H9 (cell line): ENCODE measurements at regions not wholly inside any gene's neighbourhood (a gene's known extent, or its start where the extent isn't known, plus 50 kb on each side); places are given as distances from the start of the nearest gene placed in this dataset.

Source experiments
- DNase-seq: peaks from one replicate; pipeline ENCODE4 v3.0.0-alpha.2; 2017
- H2AFZ ChIP-seq: one replicate; pipeline ENCODE4 v1.6.1; 2013; ENCODE audit warnings: mild to moderate bottlenecking, low read length, control low read depth, moderate library complexity
- H2AK5ac ChIP-seq: 2 replicates; pipeline ENCODE4 v1.6.1; 2013; ENCODE audit warnings: low read length, control low read depth, mixed read lengths; ENCODE audit not compliant: insufficient read length
- H2BK120ac ChIP-seq: one replicate; pipeline ENCODE4 v1.6.1; 2013; ENCODE audit warnings: low read depth, mild to moderate bottlenecking, low read length, control low read depth, inconsistent platforms; ENCODE audit not compliant: poor library complexity, severe bottlenecking
- H2BK12ac ChIP-seq: 2 replicates; pipeline ENCODE4 v1.6.1; 2013; ENCODE audit warnings: low read length, control low read depth, mixed read lengths, low read depth; ENCODE audit not compliant: insufficient read length
- H2BK15ac ChIP-seq: 2 replicates; pipeline ENCODE4 v1.6.1; 2013; ENCODE audit warnings: low read depth, low read length, control low read depth
- H2BK20ac ChIP-seq: one replicate; pipeline ENCODE4 v1.6.1; 2013; ENCODE audit warnings: low read depth, mild to moderate bottlenecking, low read length, control low read depth, inconsistent platforms; ENCODE audit not compliant: poor library complexity, severe bottlenecking
- H2BK5ac ChIP-seq: 2 replicates; pipeline ENCODE4 v1.6.1; 2013; ENCODE audit warnings: low read length, control low read depth, mixed read lengths; ENCODE audit not compliant: insufficient read length
- H3K14ac ChIP-seq: 2 replicates; pipeline ENCODE4 v1.6.1; 2013; ENCODE audit warnings: low read length, control low read depth; ENCODE audit not compliant: insufficient read depth
- H3K18ac ChIP-seq: 2 replicates; pipeline ENCODE4 v1.6.1; 2013; ENCODE audit warnings: low read depth, mild to moderate bottlenecking, mixed read lengths, low read length, control low read depth; ENCODE audit not compliant: insufficient read length
- H3K23ac ChIP-seq: 2 replicates; pipeline ENCODE4 v1.6.1; 2013; ENCODE audit warnings: low read length, control low read depth, mixed read lengths, low read depth; ENCODE audit not compliant: insufficient read length
- H3K23me2 ChIP-seq: 2 replicates; pipeline ENCODE4 v1.6.1; 2013; ENCODE audit warnings: low read depth, mild to moderate bottlenecking, mixed read lengths, low read length, control low read depth; ENCODE audit not compliant: insufficient read length, poor library complexity, severe bottlenecking
- H3K27ac ChIP-seq: 2 replicates; pipeline ENCODE4 v1.5.1; 2013; ENCODE audit warnings: low read length, control low read depth, mixed read lengths, low read depth; ENCODE audit not compliant: insufficient read length
- H3K27me3 ChIP-seq: 2 replicates; pipeline ENCODE4 v1.6.1; 2013; ENCODE audit warnings: low read length, control low read depth, inconsistent platforms; ENCODE audit not compliant: insufficient read depth
- H3K4ac ChIP-seq: 2 replicates; pipeline ENCODE4 v1.6.1; 2013; ENCODE audit warnings: low read depth, mild to moderate bottlenecking, control low read depth, inconsistent platforms, low read length, moderate library complexity
- H3K4me1 ChIP-seq: 2 replicates; pipeline ENCODE4 v1.6.1; 2013; ENCODE audit warnings: low read length, control low read depth, inconsistent platforms; ENCODE audit not compliant: insufficient read depth
- H3K4me2 ChIP-seq: 2 replicates; pipeline ENCODE4 v1.6.1; 2013; ENCODE audit warnings: low read length, control low read depth, mixed read lengths; ENCODE audit not compliant: insufficient read length, insufficient read depth
- H3K56ac ChIP-seq: 2 replicates; pipeline ENCODE4 v1.6.1; 2013; ENCODE audit warnings: low read depth, mild to moderate bottlenecking, mixed read lengths, low read length, control low read depth; ENCODE audit not compliant: insufficient read length
- H3K79me1 ChIP-seq: 2 replicates; pipeline ENCODE4 v1.6.1; 2013; ENCODE audit warnings: low read depth, mild to moderate bottlenecking, moderate library complexity, low read length, control low read depth, inconsistent platforms; ENCODE audit not compliant: insufficient read depth, poor library complexity, severe bottlenecking
- H3K79me2 ChIP-seq: 2 replicates; pipeline ENCODE4 v1.6.1; 2013; ENCODE audit warnings: low read length, control low read depth, inconsistent platforms; ENCODE audit not compliant: insufficient read depth
- H3K9ac ChIP-seq: 2 replicates; pipeline ENCODE4 v1.6.1; 2013; ENCODE audit warnings: low read length, control low read depth, mixed read lengths; ENCODE audit not compliant: insufficient read length; ENCODE audit errors: extremely low read depth
- H3K9me3 ChIP-seq: one replicate; pipeline ENCODE4 v1.6.1; 2013; ENCODE audit warnings: low read depth, low read length, inconsistent platforms; ENCODE audit not compliant: control insufficient read depth
- H3T11ph ChIP-seq: one replicate; pipeline ENCODE4 v1.6.1; 2013; ENCODE audit warnings: mild to moderate bottlenecking, low read length, control low read depth, inconsistent platforms
- H4K20me1 ChIP-seq: one replicate; pipeline ENCODE4 v1.6.1; 2013; ENCODE audit not compliant: control insufficient read depth, insufficient read length, insufficient read depth
- H4K5ac ChIP-seq: 2 replicates; pipeline ENCODE4 v1.6.1; 2013; ENCODE audit warnings: low read depth, mild to moderate bottlenecking, mixed read lengths, low read length, control low read depth; ENCODE audit not compliant: insufficient read length
- H4K8ac ChIP-seq: replicated peaks from 2 replicates; pipeline ENCODE4 v1.6.1; 2013; ENCODE audit warnings: low read length, control low read depth, mixed read lengths, low read depth; ENCODE audit not compliant: insufficient read length
- H4K91ac ChIP-seq: 2 replicates; pipeline ENCODE4 v1.6.1; 2013; ENCODE audit warnings: low read depth, mild to moderate bottlenecking, moderate library complexity, mixed read lengths, low read length, control low read depth; ENCODE audit not compliant: insufficient read length
- H3K27ac Mint-ChIP-seq, 3 experiments: 2 replicates in 2 of 3; 3 replicates in 1 of 3; pipeline ENCODE4 v1.8.0; 2020 to 2021; ENCODE audit warnings: mixed read lengths in 3 of 3, mild to moderate bottlenecking in 1 of 3, moderate library complexity in 1 of 3
- H3K27me3 Mint-ChIP-seq: 2 replicates; pipeline ENCODE4 v1.8.0; 2021; ENCODE audit warnings: low read depth, mild to moderate bottlenecking, moderate library complexity, mixed read lengths
- H3K36me3 Mint-ChIP-seq, 3 experiments: 2 replicates in 2 of 3; 3 replicates in 1 of 3; pipeline ENCODE4 v1.8.0; 2020 to 2021; ENCODE audit warnings: low read depth in 3 of 3, mixed read lengths in 3 of 3; ENCODE audit not compliant: insufficient read depth in 1 of 3
- H3K4me1 Mint-ChIP-seq, 2 experiments: 2 replicates each; pipeline ENCODE4 v1.8.0; 2020; ENCODE audit warnings: mixed read lengths in 2 of 2
- H3K4me3 Mint-ChIP-seq, 2 experiments: 2 replicates in 1 of 2; 3 replicates in 1 of 2; pipeline ENCODE4 v1.8.0; 2020 to 2021; ENCODE audit warnings: mild to moderate bottlenecking in 2 of 2, mixed read lengths in 2 of 2, moderate library complexity in 1 of 2
- H3K9me3 Mint-ChIP-seq, 2 experiments: 2 replicates in 1 of 2; 3 replicates in 1 of 2; pipeline ENCODE4 v1.8.0; 2020; ENCODE audit warnings: mild to moderate bottlenecking in 2 of 2, mixed read lengths in 2 of 2, moderate library complexity in 1 of 2
- WGBS: extraction: QIAGEN DNeasy Blood & Tissue Kit; methylation state at CpG from one replicate; pipeline ENCODE4 v1.1.7; 2013; ENCODE audit warnings: missing lambda C conversion rate, low lambda C conversion rate, mixed read lengths; ENCODE audit not compliant: insufficient read length; ENCODE audit errors: extremely low coverage; 5-methylcytosine and 5-hydroxymethylcytosine counted together
- TF ChIP-seq, protein P1 (sequence below): fragments of 200-600 bp; sonication (generic); conservative IDR thresholded peaks from 3 replicates; pipeline ENCODE4 v1.8.0; 2021; ENCODE audit warnings: antibody characterized with exemption, mild to moderate bottlenecking

DNA sequence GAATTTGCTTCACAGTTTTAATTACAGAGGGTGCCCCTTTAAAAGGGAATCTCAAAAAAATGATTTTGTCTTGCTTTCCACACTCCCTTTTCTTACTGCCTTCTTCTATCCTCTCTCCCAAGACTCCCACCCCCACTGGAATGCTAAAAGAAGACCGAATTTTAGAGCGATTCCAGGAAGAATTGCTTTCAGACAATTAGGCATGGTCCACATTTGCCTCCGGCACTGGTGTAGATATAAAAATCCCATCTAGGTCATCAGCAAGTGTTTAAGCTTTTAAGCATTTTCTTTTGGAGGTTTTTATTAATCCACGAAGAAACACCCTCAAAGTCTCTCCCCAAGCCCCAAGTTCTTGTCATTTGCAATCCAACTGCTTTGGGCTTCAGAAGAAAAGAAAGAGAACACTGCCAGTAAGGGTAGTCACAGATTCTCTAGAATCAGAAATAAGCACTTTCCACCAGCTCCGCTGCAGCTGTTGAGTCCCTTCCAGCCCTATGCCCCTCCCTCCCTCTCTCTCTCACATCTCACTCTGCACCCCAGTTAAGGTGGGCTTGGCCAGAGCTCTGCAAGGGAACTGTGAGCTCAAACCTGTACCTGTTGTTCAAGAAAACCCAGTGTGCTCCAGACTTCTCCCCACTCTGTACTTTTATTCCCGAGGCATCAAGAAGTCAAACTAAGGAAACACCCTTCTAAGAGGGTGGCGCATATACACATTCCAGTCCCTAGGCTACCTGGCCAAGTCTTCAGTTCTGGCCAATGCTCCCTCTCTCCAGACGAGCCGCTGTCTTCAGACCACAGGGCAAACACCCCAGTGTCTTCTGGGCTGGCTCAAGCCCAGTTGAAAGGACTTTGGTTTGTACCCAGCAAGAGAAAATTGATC lies 170.2 kb downstream of the RGS9 start:
- TF ChIP-seq, protein P1, sequence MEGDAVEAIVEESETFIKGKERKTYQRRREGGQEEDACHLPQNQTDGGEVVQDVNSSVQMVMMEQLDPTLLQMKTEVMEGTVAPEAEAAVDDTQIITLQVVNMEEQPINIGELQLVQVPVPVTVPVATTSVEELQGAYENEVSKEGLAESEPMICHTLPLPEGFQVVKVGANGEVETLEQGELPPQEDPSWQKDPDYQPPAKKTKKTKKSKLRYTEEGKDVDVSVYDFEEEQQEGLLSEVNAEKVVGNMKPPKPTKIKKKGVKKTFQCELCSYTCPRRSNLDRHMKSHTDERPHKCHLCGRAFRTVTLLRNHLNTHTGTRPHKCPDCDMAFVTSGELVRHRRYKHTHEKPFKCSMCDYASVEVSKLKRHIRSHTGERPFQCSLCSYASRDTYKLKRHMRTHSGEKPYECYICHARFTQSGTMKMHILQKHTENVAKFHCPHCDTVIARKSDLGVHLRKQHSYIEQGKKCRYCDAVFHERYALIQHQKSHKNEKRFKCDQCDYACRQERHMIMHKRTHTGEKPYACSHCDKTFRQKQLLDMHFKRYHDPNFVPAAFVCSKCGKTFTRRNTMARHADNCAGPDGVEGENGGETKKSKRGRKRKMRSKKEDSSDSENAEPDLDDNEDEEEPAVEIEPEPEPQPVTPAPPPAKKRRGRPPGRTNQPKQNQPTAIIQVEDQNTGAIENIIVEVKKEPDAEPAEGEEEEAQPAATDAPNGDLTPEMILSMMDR, result no peak; the same call in 2 of the 3 replicates
- Histone ChIP-seq H3K18ac (no peak overlapping the region), H3K27ac (no peak overlapping the region), H3K9ac (no peak overlapping the region), H2AK5ac (no peak overlapping the region), H2BK5ac (no peak overlapping the region), H3K14ac (no peak overlapping the region), H3K4me1 (peaks cover 3% of the 10 kb centered on the region; the same call in 1 of the 2 replicates), H2AFZ (no peak overlapping the region), H3K56ac (no peak overlapping the region), H3K23ac (no peak overlapping the region), H2BK15ac (no peak overlapping the region), H3K4ac (no peak overlapping the region), H3K27me3 (no peaks in the 10 kb centered on the region), H2BK12ac (no peak overlapping the region), H3K23me2 (no peaks in the 10 kb centered on the region), H4K8ac (no peak overlapping the region), H2BK120ac (no peak overlapping the region), H4K5ac (no peak overlapping the region), H3K9me3 (no peaks in the 10 kb centered on the region), H4K20me1 (no peaks in the 10 kb centered on the region), H2BK20ac (no peak overlapping the region), H3K79me2 (no peaks in the 10 kb centered on the region), H3K4me2 (no peak overlapping the region), H4K91ac (no peak overlapping the region), H3K79me1 (no peaks in the 10 kb centered on the region), H3T11ph (no peak overlapping the region)
- no peak for DNase-seq
- Mint-ChIP-seq H3K9me3 (peaks cover 7 to 10% of the 10 kb centered on the region in 2 experiments; a peak in 4 of 5 replicates), H3K4me3 (no peak overlapping the region; a peak in 1 of 5 replicates), H3K4me1 (peaks cover 6 to 8% of the 10 kb centered on the region in 2 experiments), H3K36me3 (peaks cover 3 to 16% (median 3%) of the 10 kb centered on the region in 3 experiments; a peak in 4 of 7 replicates), H3K27me3 (peaks cover 2% of the 10 kb centered on the region), H3K27ac (peak overlapping the region in 1 of 3 experiments; percentile 75; a peak in 2 of 7 replicates)
- no CpG with 5 or more reads among the region's 9 CpGs for WGBS
